ENCODE measurements at regions not wholly inside any gene's neighbourhood (a gene's known extent, or its start where the extent isn't known, plus 50 kb on each side); places are given as distances from the start of the nearest gene placed in this dataset.

GRCh38 chr11:11192541-11192940 lies 160.5 kb downstream of the CSNK2A3 start:
- no peaks in the 10 kb centered on the region for H3K79me2 ChIP-seq
- H3K36me3 ChIP-seq (ENCODE audit: control insufficient read depth, insufficient read depth, low read length): peaks cover 3% of the 10 kb centered on the region
- no peaks in the 10 kb centered on the region for H3K27me3 ChIP-seq (ENCODE audit: control insufficient read depth, insufficient read depth, low read length)
- no peaks in the 10 kb centered on the region for H3K4me1 ChIP-seq
- no peak overlapping the region for H3K4me2 ChIP-seq (ENCODE audit: low read length)
- no peak overlapping the region for H2AFZ ChIP-seq
- no peak overlapping the region for H3K4me3 ChIP-seq (ENCODE audit: low read depth, low read length)
- no peaks in the 10 kb centered on the region for H3K9me3 ChIP-seq (ENCODE audit: control insufficient read depth, low read length)
- no peak overlapping the region for H3K27ac ChIP-seq
- no peak overlapping the region for H3K9ac ChIP-seq
- no peak for TF ChIP-seq CTCF (IDR thresholded peaks at IDR 0.05)

GRCh38 chr11:11189506-11189905 lies 163.5 kb downstream of the CSNK2A3 start:
- no peak for TF ChIP-seq CTCF (IDR thresholded peaks at IDR 0.05)
- Histone ChIP-seq H3K9me3 (ENCODE audit: control insufficient read depth, low read length) (no peaks in the 10 kb centered on the region), H3K4me2 (ENCODE audit: low read length) (no peak overlapping the region), H3K79me2 (no peaks in the 10 kb centered on the region), H3K4me1 (no peaks in the 10 kb centered on the region), H3K27ac (no peak overlapping the region), H3K27me3 (ENCODE audit: control insufficient read depth, insufficient read depth, low read length) (no peaks in the 10 kb centered on the region), H3K36me3 (ENCODE audit: control insufficient read depth, insufficient read depth, low read length) (peaks cover 3% of the 10 kb centered on the region), H2AFZ (no peak overlapping the region), H3K9ac (no peak overlapping the region), H3K4me3 (ENCODE audit: low read depth, low read length) (no peak overlapping the region)

GRCh38 chr11:11186249-11186648 lies 166.8 kb downstream of the CSNK2A3 start:
- no peak overlapping the region for H3K9ac ChIP-seq
- no peaks in the 10 kb centered on the region for H3K79me2 ChIP-seq
- H3K27ac ChIP-seq: no peak overlapping the region
- H3K9me3 ChIP-seq (ENCODE audit: control insufficient read depth, low read length): no peaks in the 10 kb centered on the region
- no peak overlapping the region for H2AFZ ChIP-seq
- H3K4me3 ChIP-seq (ENCODE audit: low read depth, low read length): no peak overlapping the region
- peaks cover 3% of the 10 kb centered on the region for H3K36me3 ChIP-seq (ENCODE audit: control insufficient read depth, insufficient read depth, low read length)
- TF ChIP-seq CTCF (IDR thresholded peaks at IDR 0.05): no peak
- no peaks in the 10 kb centered on the region for H3K4me1 ChIP-seq
- H3K4me2 ChIP-seq (ENCODE audit: low read length): no peak overlapping the region
- H3K27me3 ChIP-seq (ENCODE audit: control insufficient read depth, insufficient read depth, low read length): no peaks in the 10 kb centered on the region

- Histone ChIP-seq H3K36me3 (ENCODE audit: control insufficient read depth, insufficient read depth, low read length) (no peaks in the 10 kb centered on the region), H3K27ac (no peak overlapping the region), H3K4me2 (ENCODE audit: low read length) (no peak overlapping the region), H3K4me3 (ENCODE audit: low read depth, low read length) (no peak overlapping the region), H2AFZ (no peak overlapping the region), H3K9ac (no peak overlapping the region), H3K4me1 (no peaks in the 10 kb centered on the region), H3K27me3 (ENCODE audit: control insufficient read depth, insufficient read depth, low read length) (no peaks in the 10 kb centered on the region), H3K9me3 (ENCODE audit: control insufficient read depth, low read length) (no peaks in the 10 kb centered on the region), H3K79me2 (no peaks in the 10 kb centered on the region)
- TF ChIP-seq CTCF (IDR thresholded peaks at IDR 0.05): no peak
These were observed 170.8 kb downstream of the CSNK2A3 start for GRCh38 chr11:11182261-11182660.
